ENCODE measurements at regions not wholly inside any gene's neighbourhood (a gene's known extent, or its start where the extent isn't known, plus 50 kb on each side); places are given as distances from the start of the nearest gene placed in this dataset.

DNA sequence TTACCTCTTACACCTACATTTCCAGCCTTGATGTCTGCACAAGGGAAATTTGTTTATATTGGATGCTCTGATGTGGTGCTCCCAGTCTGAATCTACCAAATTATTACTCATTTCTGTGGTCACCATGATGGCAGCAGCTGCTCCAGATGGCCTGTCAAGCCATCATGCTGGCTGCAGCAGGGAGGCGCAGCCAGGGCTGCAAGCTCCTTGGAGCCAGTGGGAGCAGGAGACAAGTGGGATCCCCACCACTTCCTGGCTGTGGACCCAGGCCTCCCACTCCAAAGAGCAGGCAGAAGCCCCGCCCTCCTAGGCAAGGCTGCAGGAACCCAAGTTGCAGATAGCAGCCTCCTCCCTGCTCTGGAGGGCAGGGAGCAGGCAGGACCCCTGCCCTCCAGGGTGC, 241.1 kb upstream of the ATP10B start:
- Mint-ChIP-seq H3K9me3 (peaks cover 3% of the 10 kb centered on the region), H3K4me3 (no peak overlapping the region), H3K27me3 (ENCODE audit: low read depth) (no peaks in the 10 kb centered on the region), H3K36me3 (ENCODE audit: insufficient read depth) (no peaks in the 10 kb centered on the region), H3K4me1 (ENCODE audit: low read depth) (no peaks in the 10 kb centered on the region)
- ATAC-seq (no peak), DNase-seq (no peak)

DNA sequence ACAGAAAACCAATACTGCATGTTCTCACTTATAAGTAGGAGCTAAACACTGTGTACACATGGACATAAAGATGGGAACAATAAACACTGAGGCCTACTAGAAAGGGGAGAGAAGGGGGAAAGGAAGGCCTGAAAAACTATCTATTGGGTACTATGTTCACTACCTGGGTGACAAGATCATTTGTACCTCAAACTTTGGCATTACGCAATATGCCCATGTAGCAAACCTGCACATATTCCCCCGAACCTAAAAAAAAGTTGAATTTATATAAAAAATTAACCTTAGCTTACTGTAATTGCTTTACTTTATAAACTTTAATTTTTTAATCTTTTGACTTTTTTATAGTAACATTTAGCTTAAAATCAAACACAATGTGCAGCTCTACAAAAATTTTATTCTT, 237.6 kb upstream of the ATP10B start:
- peaks cover 3% of the 10 kb centered on the region for H3K9me3 Mint-ChIP-seq

DNA sequence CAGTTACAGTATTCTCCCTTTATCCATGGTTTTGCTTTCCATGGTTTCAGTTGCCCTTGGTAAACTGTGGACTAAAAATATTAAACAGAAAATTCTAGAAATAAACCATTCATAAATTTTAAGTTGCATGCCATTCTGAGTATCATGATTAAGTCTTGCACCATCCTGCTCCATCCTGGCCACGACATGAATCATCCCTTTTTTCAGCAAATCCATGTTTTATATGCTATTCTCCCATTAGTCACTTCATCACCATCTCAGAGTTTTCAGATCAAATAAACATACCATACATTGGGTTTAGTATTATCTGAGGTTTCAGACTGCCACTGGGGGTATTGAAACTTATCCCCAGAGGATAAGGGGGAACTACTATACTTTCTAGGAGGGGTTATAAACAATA, 234.4 kb upstream of the ATP10B start:
- H3K36me3 Mint-ChIP-seq (ENCODE audit: insufficient read depth), result no peaks in the 10 kb centered on the region
- no peak for DNase-seq
- H3K4me3 Mint-ChIP-seq, result no peak overlapping the region
- H3K4me1 Mint-ChIP-seq (ENCODE audit: low read depth), result no peaks in the 10 kb centered on the region
- no peaks in the 10 kb centered on the region for H3K9me3 Mint-ChIP-seq
- no peaks in the 10 kb centered on the region for H3K27me3 Mint-ChIP-seq (ENCODE audit: low read depth)
- no peak for ATAC-seq

More for the DNA sequence above, 237.6 kb upstream of the ATP10B start:
- no peaks in the 10 kb centered on the region for H3K36me3 Mint-ChIP-seq (ENCODE audit: insufficient read depth)
- DNase-seq (no peak), ATAC-seq (no peak)
- no peaks in the 10 kb centered on the region for H3K4me1 Mint-ChIP-seq (ENCODE audit: low read depth)
- no peak overlapping the region for H3K4me3 Mint-ChIP-seq
- no peaks in the 10 kb centered on the region for H3K27me3 Mint-ChIP-seq (ENCODE audit: low read depth)

DNA sequence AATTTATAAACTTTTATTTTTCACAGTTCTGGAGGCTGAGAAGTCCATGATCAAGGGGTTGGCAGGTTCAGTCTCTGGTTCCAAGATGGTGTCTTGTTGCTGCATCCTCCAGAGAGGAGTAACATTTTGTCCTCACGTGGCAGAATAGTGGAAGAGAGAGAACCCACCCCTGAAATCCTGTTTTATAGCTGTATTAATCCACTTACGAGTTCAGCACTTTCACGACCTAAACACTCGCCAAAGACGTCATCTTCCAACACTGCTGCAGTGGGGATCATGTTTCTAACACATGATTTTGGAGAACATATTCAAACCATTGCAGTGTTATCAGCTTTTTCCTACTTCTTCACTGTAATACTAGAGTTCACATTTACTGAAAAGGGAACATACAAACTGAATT, 233.0 kb upstream of the ATP10B start:
- DNase-seq (no peak), ATAC-seq (no peak)
- Mint-ChIP-seq H3K9me3 (no peaks in the 10 kb centered on the region), H3K36me3 (ENCODE audit: insufficient read depth) (no peaks in the 10 kb centered on the region), H3K4me3 (no peak overlapping the region), H3K4me1 (ENCODE audit: low read depth) (no peaks in the 10 kb centered on the region), H3K27me3 (ENCODE audit: low read depth) (no peaks in the 10 kb centered on the region)

DNA sequence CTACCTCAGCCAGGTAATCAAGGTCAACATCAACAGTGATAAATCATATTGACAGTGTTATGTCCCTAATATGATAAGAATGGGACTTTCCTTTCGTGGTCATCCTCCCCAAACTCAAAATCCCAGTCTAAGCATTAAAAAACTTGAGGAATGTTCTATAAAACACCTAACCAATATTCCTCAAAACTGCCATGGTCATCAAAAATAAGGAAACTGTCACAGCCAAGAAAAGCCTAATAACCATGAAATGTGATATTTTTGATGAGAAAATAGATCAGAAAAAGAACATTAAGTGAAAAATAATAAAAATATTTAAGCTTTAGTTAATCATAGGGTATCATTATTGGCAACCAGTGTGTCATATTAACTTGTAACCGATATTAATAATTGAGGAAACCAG, 232.1 kb upstream of the ATP10B start:
- no peak for ATAC-seq
- no peak overlapping the region for H3K4me3 Mint-ChIP-seq

DNA sequence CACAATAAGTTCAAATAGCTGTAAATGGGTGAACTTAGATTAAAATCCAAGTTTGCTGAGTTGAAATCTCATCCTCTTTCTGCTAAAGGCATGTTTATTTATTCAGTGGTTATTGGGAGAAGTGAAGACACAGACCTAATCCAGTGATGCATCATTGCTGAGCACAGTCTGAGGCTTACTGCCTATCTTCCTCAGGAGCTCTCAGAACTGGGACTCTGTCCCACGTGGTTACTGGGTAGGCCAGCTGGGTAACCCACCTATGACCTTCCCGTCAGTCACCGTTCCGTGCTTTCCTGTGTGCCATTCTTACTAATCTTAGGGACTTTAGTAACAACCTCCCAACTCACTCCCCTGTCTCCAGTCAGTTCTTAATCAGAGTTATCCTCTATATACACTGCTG, 226.8 kb upstream of the ATP10B start:
- no peaks in the 10 kb centered on the region for H3K9me3 Mint-ChIP-seq
- H3K27me3 Mint-ChIP-seq (ENCODE audit: low read depth), result no peaks in the 10 kb centered on the region
- ATAC-seq (no peak), DNase-seq (no peak)
- H3K4me1 Mint-ChIP-seq (ENCODE audit: low read depth), result no peaks in the 10 kb centered on the region
- no peaks in the 10 kb centered on the region for H3K36me3 Mint-ChIP-seq (ENCODE audit: insufficient read depth)
- H3K4me3 Mint-ChIP-seq, result no peak overlapping the region

More for the DNA sequence above, 232.1 kb upstream of the ATP10B start:
- H3K4me1 Mint-ChIP-seq (ENCODE audit: low read depth), result no peaks in the 10 kb centered on the region
- DNase-seq, result no peak
- no peaks in the 10 kb centered on the region for H3K36me3 Mint-ChIP-seq (ENCODE audit: insufficient read depth)
- H3K9me3 Mint-ChIP-seq, result no peaks in the 10 kb centered on the region
- no peaks in the 10 kb centered on the region for H3K27me3 Mint-ChIP-seq (ENCODE audit: low read depth)

DNA sequence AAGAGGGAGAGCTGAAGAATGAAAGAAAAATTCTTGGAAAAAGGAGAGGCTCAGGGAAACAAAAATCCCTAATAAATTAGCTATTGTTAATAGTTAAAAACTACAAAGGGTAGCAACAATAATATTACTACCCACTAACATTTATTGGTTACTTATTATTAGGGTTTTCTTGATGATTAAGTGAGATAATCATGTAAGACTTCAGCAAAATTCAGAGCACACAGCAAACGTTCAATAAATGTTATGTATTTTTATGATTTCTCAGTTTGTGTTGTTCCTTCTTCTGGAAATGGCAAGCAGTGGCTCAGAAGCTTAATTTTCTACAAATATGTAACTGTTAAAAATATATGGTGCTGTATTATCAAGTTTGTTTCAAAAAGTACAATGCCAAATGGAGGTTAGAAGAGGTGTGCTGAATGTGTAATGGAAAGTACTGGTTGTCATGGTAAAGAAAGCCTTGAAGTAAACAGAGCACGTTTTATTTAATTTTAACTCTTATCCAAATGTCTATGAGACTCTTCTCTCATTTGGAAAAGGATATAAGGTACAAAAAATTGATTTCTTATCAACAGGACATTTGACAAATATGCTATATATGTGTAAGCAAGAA, 226.0 kb upstream of the ATP10B start:
- DNase-seq (no peak), ATAC-seq (no peak)
- Mint-ChIP-seq H3K27me3 (ENCODE audit: low read depth) (no peaks in the 10 kb centered on the region), H3K4me3 (no peak overlapping the region), H3K4me1 (ENCODE audit: low read depth) (no peaks in the 10 kb centered on the region), H3K36me3 (ENCODE audit: insufficient read depth) (no peaks in the 10 kb centered on the region), H3K9me3 (no peaks in the 10 kb centered on the region)

DNA sequence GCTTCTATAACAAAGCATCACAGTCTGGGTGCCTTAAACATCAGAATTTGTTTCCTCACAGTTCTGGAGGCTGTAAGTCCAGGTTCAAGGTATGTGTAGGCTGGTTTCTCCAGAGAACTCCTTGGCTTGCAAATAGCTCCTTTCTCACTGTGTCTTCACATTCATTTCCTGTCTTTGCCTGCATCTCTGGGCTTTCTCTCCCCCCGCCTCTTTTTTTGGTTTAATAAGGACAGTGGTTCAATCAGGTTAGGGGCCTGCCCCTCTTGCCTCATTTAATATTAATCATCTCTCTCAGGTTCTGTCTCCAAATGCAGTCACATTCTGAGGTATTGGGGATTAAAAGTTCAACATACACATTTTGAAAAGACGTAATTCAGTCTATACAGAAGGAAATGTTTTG, 225.5 kb upstream of the ATP10B start:
- H3K4me1 Mint-ChIP-seq (ENCODE audit: low read depth), result no peaks in the 10 kb centered on the region
- ATAC-seq (no peak), DNase-seq (no peak)
- no peaks in the 10 kb centered on the region for H3K36me3 Mint-ChIP-seq (ENCODE audit: insufficient read depth)
- H3K9me3 Mint-ChIP-seq, result no peaks in the 10 kb centered on the region
- H3K4me3 Mint-ChIP-seq, result no peak overlapping the region
- H3K27me3 Mint-ChIP-seq (ENCODE audit: low read depth), result no peaks in the 10 kb centered on the region

DNA sequence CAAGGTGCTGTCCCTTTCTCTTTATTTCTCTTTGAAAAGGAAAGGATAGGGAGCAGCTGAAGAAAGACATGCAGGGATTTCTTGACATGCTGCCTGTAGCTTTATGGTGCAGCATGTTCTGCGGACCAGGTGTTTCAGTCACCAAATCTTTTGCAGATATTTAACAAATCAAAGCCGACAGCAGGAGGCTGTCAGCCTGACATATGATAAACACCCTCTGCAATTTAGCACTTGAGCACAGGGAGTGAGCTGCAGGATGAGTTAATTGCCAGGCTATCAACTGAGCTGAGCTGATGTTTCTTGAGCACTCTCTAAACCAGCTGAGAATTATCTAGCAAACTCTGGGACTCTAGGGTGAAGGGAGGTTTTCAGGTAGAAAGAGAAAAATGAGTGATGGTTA, 212.8 kb upstream of the ATP10B start:
- Mint-ChIP-seq H3K4me3 (no peak overlapping the region), H3K27me3 (ENCODE audit: low read depth) (peaks cover 2% of the 10 kb centered on the region), H3K4me1 (ENCODE audit: low read depth) (no peaks in the 10 kb centered on the region), H3K9me3 (no peaks in the 10 kb centered on the region), H3K36me3 (ENCODE audit: insufficient read depth) (no peaks in the 10 kb centered on the region)
- DNase-seq (no peak), ATAC-seq (no peak)

DNA sequence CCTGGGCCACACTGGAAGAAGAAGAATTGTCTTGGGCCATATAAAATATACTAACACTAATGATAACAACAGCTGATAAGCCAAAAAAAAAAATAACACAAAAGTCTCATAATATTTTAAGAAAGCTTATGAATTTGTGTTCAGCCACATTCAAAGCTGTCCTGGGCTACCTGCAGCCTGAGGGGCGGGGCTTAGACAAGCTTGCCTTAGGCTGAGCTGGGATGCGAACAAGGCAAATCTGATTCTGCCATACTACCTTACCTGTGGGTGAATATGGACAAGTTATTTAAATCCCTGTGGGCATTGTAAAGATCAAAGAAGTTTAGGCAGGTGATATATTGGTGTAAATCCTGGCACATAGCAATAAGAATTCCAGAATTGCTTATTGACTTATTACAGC, 212.3 kb upstream of the ATP10B start:
- DNase-seq (no peak), ATAC-seq (no peak)
- no peaks in the 10 kb centered on the region for H3K9me3 Mint-ChIP-seq
- no peak overlapping the region for H3K4me3 Mint-ChIP-seq
- H3K27me3 Mint-ChIP-seq (ENCODE audit: low read depth), result peaks cover 2% of the 10 kb centered on the region
- H3K36me3 Mint-ChIP-seq (ENCODE audit: insufficient read depth), result no peaks in the 10 kb centered on the region
- no peaks in the 10 kb centered on the region for H3K4me1 Mint-ChIP-seq (ENCODE audit: low read depth)

DNA sequence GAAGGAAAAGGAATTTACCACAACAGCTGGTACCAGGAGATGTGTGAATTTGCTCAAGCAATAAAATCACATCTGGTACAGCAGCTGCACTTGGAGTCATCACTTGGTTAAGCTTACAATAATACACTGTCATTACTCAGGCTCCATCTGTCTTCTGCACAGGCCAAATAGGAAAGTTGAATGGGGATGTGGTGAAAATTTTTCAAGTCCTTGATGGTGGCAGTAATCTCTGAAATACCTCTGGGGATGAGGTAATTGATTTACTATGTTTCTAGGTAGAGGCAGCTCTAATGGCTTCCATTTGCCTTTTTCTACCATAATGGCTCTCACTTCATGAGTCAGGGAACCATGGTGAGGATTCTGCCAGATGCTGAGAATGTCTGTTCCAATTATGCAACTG, 206.8 kb upstream of the ATP10B start:
- H3K9me3 Mint-ChIP-seq, result no peaks in the 10 kb centered on the region
- H3K4me3 Mint-ChIP-seq, result no peak overlapping the region
- H3K36me3 Mint-ChIP-seq (ENCODE audit: insufficient read depth), result no peaks in the 10 kb centered on the region
- no peaks in the 10 kb centered on the region for H3K4me1 Mint-ChIP-seq (ENCODE audit: low read depth)
- no peaks in the 10 kb centered on the region for H3K27me3 Mint-ChIP-seq (ENCODE audit: low read depth)
- ATAC-seq, result no peak
- no peak for DNase-seq

DNA sequence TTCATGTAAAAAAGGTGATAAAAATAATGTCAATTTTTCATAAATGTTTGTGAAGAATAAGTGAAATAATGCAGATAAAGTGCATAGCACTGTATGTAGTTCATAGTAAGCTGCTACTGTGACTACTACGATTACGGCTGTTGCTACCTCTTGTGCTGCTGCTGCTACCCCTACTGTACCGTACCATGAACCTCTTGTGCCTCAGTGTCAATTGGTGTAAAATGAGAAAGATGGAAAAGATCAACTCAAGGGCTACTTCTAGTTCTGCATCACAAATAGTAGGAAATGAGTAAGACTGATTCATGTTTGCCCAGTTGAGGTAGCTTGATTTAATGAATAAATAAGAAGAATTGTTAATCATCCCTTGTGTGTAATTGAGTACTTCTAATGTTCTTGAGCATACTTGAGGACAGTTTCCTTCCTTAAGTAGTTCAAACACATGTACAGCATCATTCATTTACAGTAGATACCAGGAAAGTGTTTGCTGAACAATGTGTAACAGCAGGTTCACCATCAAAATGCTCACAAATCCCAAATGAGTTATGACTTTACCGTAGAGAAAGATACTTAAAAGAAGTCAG, 200.0 kb upstream of the ATP10B start:
- no peak for ATAC-seq
- no peaks in the 10 kb centered on the region for H3K36me3 Mint-ChIP-seq (ENCODE audit: insufficient read depth)
- H3K9me3 Mint-ChIP-seq, result no peaks in the 10 kb centered on the region
- H3K4me3 Mint-ChIP-seq, result no peak overlapping the region
- no peaks in the 10 kb centered on the region for H3K27me3 Mint-ChIP-seq (ENCODE audit: low read depth)
- no peaks in the 10 kb centered on the region for H3K4me1 Mint-ChIP-seq (ENCODE audit: low read depth)
- no peak for DNase-seq

DNA sequence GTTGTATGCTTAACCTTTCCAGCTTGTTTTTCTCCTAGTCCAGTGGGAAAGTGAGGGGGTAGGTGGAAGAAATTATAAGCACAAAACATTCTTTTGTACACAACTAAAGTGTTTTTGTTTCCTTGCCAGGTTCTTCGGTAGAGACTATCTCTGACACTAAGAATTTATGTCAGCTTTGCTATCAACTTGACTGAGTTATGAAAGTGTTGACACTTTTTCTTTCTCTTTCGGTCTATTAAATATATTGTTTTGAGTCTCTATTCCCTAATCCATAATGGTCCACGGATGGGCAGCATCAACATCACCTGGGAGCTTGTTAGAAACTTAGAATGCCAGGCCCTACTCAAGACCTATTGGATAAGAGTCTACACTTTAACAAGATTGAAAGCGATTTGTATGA, 195.0 kb upstream of the ATP10B start:
- DNase-seq (no peak), ATAC-seq (no peak)
- no peaks in the 10 kb centered on the region for H3K4me1 Mint-ChIP-seq (ENCODE audit: low read depth)
- H3K36me3 Mint-ChIP-seq (ENCODE audit: insufficient read depth), result no peaks in the 10 kb centered on the region
- no peak overlapping the region for H3K4me3 Mint-ChIP-seq
- no peaks in the 10 kb centered on the region for H3K9me3 Mint-ChIP-seq
- no peaks in the 10 kb centered on the region for H3K27me3 Mint-ChIP-seq (ENCODE audit: low read depth)

DNA sequence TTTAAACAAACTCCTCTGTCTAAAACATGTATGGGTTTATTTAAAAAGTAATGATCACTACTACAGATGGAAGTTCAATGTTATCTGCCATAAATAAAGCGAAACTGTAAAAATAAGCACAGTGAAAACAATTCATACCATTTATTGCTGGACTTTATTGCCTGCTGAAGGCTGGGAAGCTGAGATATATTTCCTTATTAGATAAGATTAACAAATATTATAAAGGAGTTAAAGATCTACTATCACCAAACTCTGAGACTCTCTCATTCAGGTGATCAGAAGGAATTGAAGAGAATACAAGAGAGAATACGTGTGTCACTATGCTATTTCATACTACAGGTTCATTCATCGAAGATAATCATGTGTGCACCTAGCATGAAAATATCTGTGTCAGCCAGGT, 190.9 kb upstream of the ATP10B start:
- DNase-seq (no peak), ATAC-seq (no peak)
- H3K27me3 Mint-ChIP-seq (ENCODE audit: low read depth), result no peaks in the 10 kb centered on the region
- no peaks in the 10 kb centered on the region for H3K4me1 Mint-ChIP-seq (ENCODE audit: low read depth)
- no peaks in the 10 kb centered on the region for H3K36me3 Mint-ChIP-seq (ENCODE audit: insufficient read depth)
- H3K4me3 Mint-ChIP-seq, result no peak overlapping the region
- peaks cover 3% of the 10 kb centered on the region for H3K9me3 Mint-ChIP-seq

DNA sequence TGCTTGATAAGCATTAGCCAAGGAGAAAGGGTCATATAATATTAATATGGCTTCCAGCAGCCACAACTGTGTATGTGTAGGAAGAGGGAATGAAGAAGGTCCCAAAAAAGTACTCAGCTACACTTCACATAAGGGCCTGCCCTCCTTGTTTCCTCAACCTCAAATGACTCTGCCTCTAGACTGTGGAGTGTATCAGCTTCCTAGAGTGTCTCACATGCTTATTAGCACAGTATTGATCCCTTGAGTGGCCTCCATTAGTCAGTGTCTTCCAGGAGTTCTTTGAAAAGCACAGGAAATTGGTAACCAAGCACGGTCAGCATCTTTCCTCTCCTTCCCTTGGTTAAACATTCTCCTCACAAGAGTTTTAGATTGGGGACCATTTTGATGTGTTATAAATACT, 190.4 kb upstream of the ATP10B start:
- Mint-ChIP-seq H3K9me3 (peaks cover 3% of the 10 kb centered on the region), H3K4me1 (ENCODE audit: low read depth) (no peaks in the 10 kb centered on the region), H3K4me3 (no peak overlapping the region), H3K36me3 (ENCODE audit: insufficient read depth) (no peaks in the 10 kb centered on the region), H3K27me3 (ENCODE audit: low read depth) (no peaks in the 10 kb centered on the region)
- ATAC-seq (no peak), DNase-seq (no peak)

DNA sequence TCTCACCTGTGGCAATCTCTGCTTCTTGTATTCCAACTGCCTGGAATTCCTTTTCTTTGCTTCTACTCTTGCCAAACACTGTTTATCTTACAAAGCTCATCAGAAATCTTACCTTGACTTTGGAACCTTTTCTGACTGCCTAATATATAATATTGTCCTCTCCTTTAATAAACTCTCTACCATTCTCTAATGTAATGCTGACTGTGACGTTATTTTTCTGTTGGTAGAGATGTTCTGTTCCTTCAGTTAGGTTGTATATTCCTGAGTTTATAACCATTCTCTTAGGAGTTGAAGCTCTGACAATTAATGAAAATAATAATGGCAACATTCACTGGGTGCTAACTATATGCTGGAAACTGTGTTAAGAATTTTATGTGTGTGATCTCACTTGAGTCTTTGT, 188.8 kb upstream of the ATP10B start:
- H3K36me3 Mint-ChIP-seq (ENCODE audit: insufficient read depth), result no peaks in the 10 kb centered on the region
- peaks cover 3% of the 10 kb centered on the region for H3K9me3 Mint-ChIP-seq
- DNase-seq, result no peak
- no peaks in the 10 kb centered on the region for H3K27me3 Mint-ChIP-seq (ENCODE audit: low read depth)
- no peak for ATAC-seq
- H3K4me3 Mint-ChIP-seq, result no peak overlapping the region
- H3K4me1 Mint-ChIP-seq (ENCODE audit: low read depth), result no peaks in the 10 kb centered on the region

All from activated T-cell treated with anti-CD3 and anti-CD28 coated beads, Interleukin-2, amount 50 U/mL, for 4 hours (primary cell).